ENCODE measurements at regions not wholly inside any gene's neighbourhood (a gene's known extent, or its start where the extent isn't known, plus 50 kb on each side); places are given as distances from the start of the nearest gene placed in this dataset.
A peak's percentile ranks its signal among the peaks of the same experiment; 100 is the strongest.
"Not testable (repeated sequence)": the region's sequence is repeated elsewhere in the genome, so short reads cannot be mapped to it uniquely, and the experiment has no call there.

DNA sequence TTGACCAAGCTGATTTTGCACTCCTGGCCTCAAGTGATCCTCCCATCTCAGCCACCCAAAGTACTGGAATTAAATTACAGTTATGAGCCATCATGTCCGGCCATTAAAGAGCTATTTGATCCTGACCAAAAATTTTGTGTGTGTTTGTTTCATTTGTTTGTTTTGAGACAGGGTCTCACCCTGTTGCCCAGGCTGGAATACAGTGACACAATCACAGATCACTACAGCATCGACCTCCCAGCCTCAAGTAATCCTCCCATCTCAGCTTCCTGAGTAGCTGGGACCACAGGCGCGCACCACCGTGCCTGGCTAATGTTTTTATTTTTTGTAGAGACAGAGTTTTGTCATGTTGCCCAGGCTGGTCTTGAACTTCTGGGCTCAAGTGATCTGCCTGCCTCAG lies 82.9 kb upstream of the RBPJ start:
- Histone ChIP-seq H3K4me1 (ENCODE audit: control insufficient read depth in 3 of 3, insufficient read depth in 3 of 3, low read length in 3 of 3) (peaks cover 8 to 14% (median 8%) of the 10 kb centered on the region in 3 donors), H3K27ac (ENCODE audit: low read depth, low read length) (peak overlapping the region; percentile 70), H3K4me3 (ENCODE audit: low read length in 3 of 3) (no peak overlapping the region), H3K9me3 (ENCODE audit: control insufficient read depth in 3 of 3, low read length in 3 of 3) (no peaks in the 10 kb centered on the region), H3K36me3 (ENCODE audit: control insufficient read depth in 3 of 3, insufficient read depth in 3 of 3, low read length in 3 of 3) (no peaks in the 10 kb centered on the region), H3K27me3 (ENCODE audit: control insufficient read depth in 3 of 3, insufficient read depth in 3 of 3, low read length in 3 of 3) (no peaks in the 10 kb centered on the region), H3K9ac (ENCODE audit: low read depth in 1 of 3, low read length in 3 of 3) (no peak overlapping the region)

DNA sequence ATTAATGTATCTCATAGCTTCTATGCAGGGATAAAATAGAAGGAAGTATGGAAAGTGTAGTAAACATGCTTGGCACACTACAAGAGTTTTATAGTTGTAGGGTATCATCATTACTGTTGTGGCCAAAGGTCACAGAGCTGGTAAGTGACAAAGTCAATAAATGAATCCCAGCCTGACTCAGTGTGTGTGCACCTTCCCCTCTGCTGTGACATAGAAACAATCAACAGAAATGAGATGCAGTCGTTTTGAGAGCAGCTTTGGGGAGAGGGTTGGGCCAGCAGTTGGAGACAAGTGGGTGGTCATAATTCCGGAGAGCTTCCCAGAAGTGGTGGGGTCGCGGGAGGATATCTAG lies 82.4 kb upstream of the RBPJ start:
- no peaks in the 10 kb centered on the region for H3K9me3 ChIP-seq (ENCODE audit: control insufficient read depth in 3 of 3, low read length in 3 of 3)
- peak overlapping the region; percentile 70 for H3K27ac ChIP-seq (ENCODE audit: low read depth, low read length)
- H3K9ac ChIP-seq (ENCODE audit: low read depth in 1 of 3, low read length in 3 of 3) = peak overlapping the region; percentile 1 to 71 (median 8)
- no peaks in the 10 kb centered on the region for H3K36me3 ChIP-seq (ENCODE audit: control insufficient read depth in 3 of 3, insufficient read depth in 3 of 3, low read length in 3 of 3)
- H3K4me1 ChIP-seq (ENCODE audit: control insufficient read depth in 3 of 3, insufficient read depth in 3 of 3, low read length in 3 of 3) = peaks cover 8 to 14% (median 8%) of the 10 kb centered on the region in 3 donors
- no peaks in the 10 kb centered on the region for H3K27me3 ChIP-seq (ENCODE audit: control insufficient read depth in 3 of 3, insufficient read depth in 3 of 3, low read length in 3 of 3)
- peak overlapping the region; percentile 20 to 52 (median 34) for H3K4me3 ChIP-seq (ENCODE audit: low read length in 3 of 3)

DNA sequence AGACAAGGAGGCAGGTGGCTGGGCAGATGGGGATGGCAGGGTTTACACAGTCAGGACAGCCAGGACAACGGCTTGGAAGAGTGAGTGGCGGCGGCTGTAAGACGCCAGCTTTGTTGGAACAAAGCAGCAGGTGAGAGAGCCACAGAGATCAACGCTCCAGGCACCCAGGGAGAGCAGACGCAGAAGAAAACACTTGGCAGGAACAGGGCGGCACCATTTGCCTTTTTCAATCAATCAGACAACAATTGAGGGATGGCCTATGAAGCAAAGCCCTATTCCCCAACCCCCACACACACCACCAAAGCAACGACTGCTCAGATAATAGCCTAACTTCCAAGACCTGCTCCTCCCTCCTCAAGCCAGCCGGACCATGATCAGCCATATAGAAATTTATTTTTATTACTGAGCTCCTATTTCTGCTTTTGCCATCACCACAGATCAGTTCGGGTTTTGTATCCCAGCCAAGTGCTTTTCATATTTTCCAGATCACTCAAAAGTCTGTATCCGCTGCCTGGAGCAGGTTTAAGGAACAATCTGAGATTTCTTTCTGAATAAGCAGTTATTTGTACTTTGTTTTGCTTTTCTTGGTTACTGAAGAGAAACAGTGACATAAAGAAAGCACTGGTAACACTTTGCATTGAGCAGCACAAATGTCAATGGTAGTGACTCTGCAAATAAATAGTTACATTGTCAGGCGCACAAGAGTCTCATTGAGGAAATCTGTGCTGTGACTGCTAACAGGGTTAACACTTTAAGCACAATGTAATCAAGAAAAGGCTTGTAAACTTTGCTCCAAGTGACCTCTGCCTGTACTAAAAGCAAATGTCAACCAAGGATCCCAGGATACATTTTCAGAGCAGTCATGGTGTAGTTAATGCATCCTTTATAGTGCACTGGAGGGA lies 81.8 kb upstream of the RBPJ start:
- H3K9me3 ChIP-seq (ENCODE audit: control insufficient read depth in 3 of 3, low read length in 3 of 3) = no peaks in the 10 kb centered on the region
- H3K27me3 ChIP-seq (ENCODE audit: control insufficient read depth in 3 of 3, insufficient read depth in 3 of 3, low read length in 3 of 3) = no peaks in the 10 kb centered on the region
- H3K27ac ChIP-seq (ENCODE audit: low read depth, low read length) = peak overlapping the region; percentile 70
- H3K9ac ChIP-seq (ENCODE audit: low read depth in 1 of 3, low read length in 3 of 3) = peak overlapping the region; percentile 1 to 71 (median 8)
- peaks cover 8 to 14% (median 8%) of the 10 kb centered on the region in 3 donors for H3K4me1 ChIP-seq (ENCODE audit: control insufficient read depth in 3 of 3, insufficient read depth in 3 of 3, low read length in 3 of 3)
- no peaks in the 10 kb centered on the region for H3K36me3 ChIP-seq (ENCODE audit: control insufficient read depth in 3 of 3, insufficient read depth in 3 of 3, low read length in 3 of 3)
- peak overlapping the region; percentile 20 to 52 (median 34) for H3K4me3 ChIP-seq (ENCODE audit: low read length in 3 of 3)

DNA sequence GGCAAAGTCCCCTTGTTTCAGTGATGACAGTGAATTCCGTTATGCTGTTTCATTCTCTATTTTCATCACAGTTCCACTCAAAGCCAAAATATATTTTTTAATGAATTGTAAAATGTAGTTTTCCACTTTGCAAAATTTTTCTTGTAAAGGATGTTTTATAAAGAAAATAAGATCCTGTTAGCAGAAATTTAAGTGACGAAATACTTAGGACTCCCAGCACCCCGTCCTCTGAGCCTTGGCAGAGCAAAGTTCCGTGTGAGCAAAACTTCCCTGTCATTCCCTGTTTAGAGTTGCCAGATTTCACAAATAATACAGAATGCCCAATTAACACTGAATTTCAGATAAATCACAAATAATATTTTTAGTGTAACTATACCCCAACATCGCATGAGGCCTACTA lies 81.0 kb upstream of the RBPJ start:
- Histone ChIP-seq H3K4me1 (ENCODE audit: control insufficient read depth in 3 of 3, insufficient read depth in 3 of 3, low read length in 3 of 3) (peaks cover 8 to 14% (median 8%) of the 10 kb centered on the region in 3 donors), H3K27ac (ENCODE audit: low read depth, low read length) (peak overlapping the region; percentile 70), H3K27me3 (ENCODE audit: control insufficient read depth in 3 of 3, insufficient read depth in 3 of 3, low read length in 3 of 3) (no peaks in the 10 kb centered on the region), H3K4me3 (ENCODE audit: low read length in 3 of 3) (no peak overlapping the region), H3K36me3 (ENCODE audit: control insufficient read depth in 3 of 3, insufficient read depth in 3 of 3, low read length in 3 of 3) (no peaks in the 10 kb centered on the region), H3K9me3 (ENCODE audit: control insufficient read depth in 3 of 3, low read length in 3 of 3) (no peaks in the 10 kb centered on the region), H3K9ac (ENCODE audit: low read depth in 1 of 3, low read length in 3 of 3) (no peak overlapping the region)

DNA sequence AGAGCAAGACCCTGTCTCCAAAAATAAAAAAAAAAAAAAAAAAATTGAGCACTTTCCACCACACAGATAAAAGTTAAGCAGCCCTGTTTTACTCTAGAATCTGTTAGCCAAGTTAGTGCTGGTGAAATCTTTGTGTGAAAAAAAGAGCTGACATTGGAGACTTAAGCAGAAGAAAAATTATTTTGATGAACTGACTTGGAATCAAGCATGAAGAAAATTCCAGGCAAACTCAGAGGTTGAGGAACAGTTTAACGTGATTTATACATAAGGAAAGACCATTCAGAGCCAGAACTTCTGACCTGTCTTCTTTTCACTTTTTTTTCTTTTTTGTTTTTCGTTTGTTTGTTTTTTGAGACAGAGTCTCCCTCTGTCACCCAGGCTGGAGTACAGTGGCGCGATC lies 79.6 kb upstream of the RBPJ start:
- no peak overlapping the region for H3K4me3 ChIP-seq (ENCODE audit: low read length in 3 of 3)
- H3K4me1 ChIP-seq (ENCODE audit: control insufficient read depth in 3 of 3, insufficient read depth in 3 of 3, low read length in 3 of 3) = peaks cover 8 to 14% (median 8%) of the 10 kb centered on the region in 3 donors
- H3K9ac ChIP-seq (ENCODE audit: low read depth in 1 of 3, low read length in 3 of 3) = no peak overlapping the region
- no peaks in the 10 kb centered on the region for H3K9me3 ChIP-seq (ENCODE audit: control insufficient read depth in 3 of 3, low read length in 3 of 3)
- H3K27ac ChIP-seq (ENCODE audit: low read depth, low read length) = no peak overlapping the region
- H3K27me3 ChIP-seq (ENCODE audit: control insufficient read depth in 3 of 3, insufficient read depth in 3 of 3, low read length in 3 of 3) = no peaks in the 10 kb centered on the region
- H3K36me3 ChIP-seq (ENCODE audit: control insufficient read depth in 3 of 3, insufficient read depth in 3 of 3, low read length in 3 of 3) = no peaks in the 10 kb centered on the region

DNA sequence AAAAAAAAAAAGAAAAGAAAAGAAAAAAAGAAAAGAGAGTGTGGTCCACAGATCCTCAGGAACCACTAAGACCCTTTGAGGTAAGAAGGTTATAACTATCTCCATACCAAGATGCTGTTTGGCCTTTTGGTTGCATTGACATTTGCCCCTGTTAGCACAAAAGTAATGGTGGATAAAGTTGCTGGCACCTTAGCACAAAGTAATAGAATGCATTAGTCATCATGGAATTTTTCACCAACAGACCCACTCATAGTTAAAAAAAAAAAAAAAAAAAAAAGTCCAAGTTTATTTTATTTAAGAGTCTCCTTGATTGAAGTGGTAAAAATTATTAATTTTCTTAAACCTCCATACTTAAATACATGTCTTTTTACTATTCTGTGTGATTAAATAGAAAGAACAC lies 78.4 kb upstream of the RBPJ start:
- no peak overlapping the region for H3K27ac ChIP-seq (ENCODE audit: low read depth, low read length)
- no peak overlapping the region for H3K4me3 ChIP-seq (ENCODE audit: low read length in 3 of 3)
- H3K9me3 ChIP-seq (ENCODE audit: control insufficient read depth in 3 of 3, low read length in 3 of 3) = no peaks in the 10 kb centered on the region
- H3K9ac ChIP-seq (ENCODE audit: low read depth in 1 of 3, low read length in 3 of 3) = no peak overlapping the region
- H3K36me3 ChIP-seq (ENCODE audit: control insufficient read depth in 3 of 3, insufficient read depth in 3 of 3, low read length in 3 of 3) = no peaks in the 10 kb centered on the region
- peaks cover 8 to 14% (median 8%) of the 10 kb centered on the region in 3 donors for H3K4me1 ChIP-seq (ENCODE audit: control insufficient read depth in 3 of 3, insufficient read depth in 3 of 3, low read length in 3 of 3)
- H3K27me3 ChIP-seq (ENCODE audit: control insufficient read depth in 3 of 3, insufficient read depth in 3 of 3, low read length in 3 of 3) = no peaks in the 10 kb centered on the region

DNA sequence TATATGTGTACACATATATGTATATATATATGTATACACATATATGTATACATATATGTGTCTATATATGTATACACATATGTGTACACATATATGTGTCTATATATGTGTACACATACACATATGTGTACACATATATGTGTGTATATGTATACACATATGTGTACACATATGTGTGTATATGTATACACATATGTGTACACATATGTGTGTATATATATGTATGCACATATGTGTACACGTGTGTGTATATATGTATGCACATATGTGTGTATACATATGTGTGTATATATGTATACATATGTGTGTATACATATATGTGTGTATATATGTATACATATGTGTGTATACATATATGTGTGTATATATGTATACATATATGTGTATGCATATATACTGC lies 76.7 kb upstream of the RBPJ start:
- H3K9ac ChIP-seq (ENCODE audit: low read depth in 1 of 3, low read length in 3 of 3); H3K9me3 ChIP-seq (ENCODE audit: control insufficient read depth in 3 of 3, low read length in 3 of 3); H3K4me3 ChIP-seq (ENCODE audit: low read length in 3 of 3); H3K27ac ChIP-seq (ENCODE audit: low read depth, low read length); H3K36me3 ChIP-seq (ENCODE audit: control insufficient read depth in 3 of 3, insufficient read depth in 3 of 3, low read length in 3 of 3); H3K4me1 ChIP-seq (ENCODE audit: control insufficient read depth in 3 of 3, insufficient read depth in 3 of 3, low read length in 3 of 3); H3K27me3 ChIP-seq (ENCODE audit: control insufficient read depth in 3 of 3, insufficient read depth in 3 of 3, low read length in 3 of 3): not testable (repeated sequence)

DNA sequence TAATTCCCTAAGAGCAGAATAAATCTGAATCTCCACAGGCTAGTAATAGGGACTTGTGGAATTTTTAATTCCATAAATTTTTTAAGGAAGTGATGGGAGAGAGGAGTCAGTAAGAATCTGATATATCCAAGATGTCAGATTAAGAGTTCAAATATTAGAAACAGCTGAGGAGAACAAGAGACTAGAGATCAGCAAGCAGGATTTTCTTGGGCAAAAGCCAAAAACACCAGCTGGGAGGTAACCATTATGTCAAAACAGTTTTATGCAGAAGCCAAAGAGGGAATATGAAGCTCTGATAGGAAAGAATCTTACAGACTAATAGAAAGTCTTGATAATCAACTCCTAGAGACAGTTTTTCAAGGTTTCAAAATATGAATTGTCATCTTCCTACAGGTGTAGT lies 72.2 kb upstream of the RBPJ start:
- no peaks in the 10 kb centered on the region for H3K27me3 ChIP-seq (ENCODE audit: control insufficient read depth in 3 of 3, insufficient read depth in 3 of 3, low read length in 3 of 3)
- no peaks in the 10 kb centered on the region for H3K9me3 ChIP-seq (ENCODE audit: control insufficient read depth in 3 of 3, low read length in 3 of 3)
- no peak overlapping the region for H3K4me3 ChIP-seq (ENCODE audit: low read length in 3 of 3)
- H3K36me3 ChIP-seq (ENCODE audit: control insufficient read depth in 3 of 3, insufficient read depth in 3 of 3, low read length in 3 of 3) = no peaks in the 10 kb centered on the region
- no peak overlapping the region for H3K9ac ChIP-seq (ENCODE audit: low read depth in 1 of 3, low read length in 3 of 3)
- H3K4me1 ChIP-seq (ENCODE audit: control insufficient read depth in 3 of 3, insufficient read depth in 3 of 3, low read length in 3 of 3) = no peaks in the 10 kb centered on the region
- H3K27ac ChIP-seq (ENCODE audit: low read depth, low read length) = no peak overlapping the region

DNA sequence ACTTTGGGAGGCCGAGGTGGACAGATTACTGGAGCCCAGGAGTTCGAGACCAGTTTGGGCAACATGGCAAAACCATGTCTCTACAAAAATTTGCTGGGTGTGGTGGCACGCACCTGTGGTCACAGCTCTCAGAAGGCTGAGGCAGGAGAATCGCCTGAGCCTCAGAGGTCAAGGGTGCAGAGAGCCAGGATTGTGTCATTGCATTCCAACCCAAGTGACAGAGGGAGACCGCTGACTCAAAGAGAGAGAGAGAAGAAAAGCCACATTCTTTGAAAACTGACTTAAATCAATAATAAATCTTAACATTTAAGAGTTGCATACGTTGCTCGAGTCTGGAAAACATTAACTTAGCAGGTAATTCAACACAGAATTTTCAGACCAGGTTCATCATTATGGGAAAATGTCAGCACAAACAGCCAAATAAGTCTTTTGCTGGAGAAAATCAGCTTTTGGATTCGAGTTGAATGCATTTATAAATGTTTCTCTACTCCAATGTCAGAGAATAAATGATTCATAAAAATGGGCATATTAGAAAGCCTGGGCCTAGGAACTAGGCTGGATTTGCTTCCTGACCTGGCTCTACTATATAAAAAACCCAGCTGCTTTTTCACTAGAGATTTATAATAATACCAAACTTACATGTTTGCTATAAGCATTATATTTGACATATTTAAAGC lies 68.3 kb upstream of the RBPJ start:
- Histone ChIP-seq H3K9ac (ENCODE audit: low read depth in 1 of 3, low read length in 3 of 3) (no peak overlapping the region), H3K9me3 (ENCODE audit: control insufficient read depth in 3 of 3, low read length in 3 of 3) (no peaks in the 10 kb centered on the region), H3K27ac (ENCODE audit: low read depth, low read length) (no peak overlapping the region)

DNA sequence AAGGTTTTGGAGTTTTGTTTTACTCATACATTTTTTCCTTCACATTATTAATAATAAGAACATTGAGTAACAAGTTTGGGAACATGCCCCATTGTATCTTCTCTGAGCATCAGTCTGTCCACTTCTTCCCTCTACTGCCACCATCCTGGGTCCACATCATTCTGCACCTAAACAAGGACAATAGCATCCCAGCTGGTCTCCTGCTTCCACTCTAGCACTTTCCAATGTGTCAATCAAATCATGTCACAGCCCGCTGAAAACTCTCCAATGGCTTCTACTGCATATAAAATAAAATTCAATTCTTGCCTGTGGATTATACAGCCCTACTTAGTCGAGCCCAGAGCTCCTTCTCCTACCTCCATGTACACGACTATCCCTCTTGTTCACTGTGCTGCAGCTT lies 66.8 kb upstream of the RBPJ start:
- Histone ChIP-seq H3K27ac (ENCODE audit: low read depth, low read length) (no peak overlapping the region), H3K36me3 (ENCODE audit: control insufficient read depth in 3 of 3, insufficient read depth in 3 of 3, low read length in 3 of 3) (no peaks in the 10 kb centered on the region), H3K9me3 (ENCODE audit: control insufficient read depth in 3 of 3, low read length in 3 of 3) (no peaks in the 10 kb centered on the region), H3K4me1 (ENCODE audit: control insufficient read depth in 3 of 3, insufficient read depth in 3 of 3, low read length in 3 of 3) (no peaks in the 10 kb centered on the region), H3K27me3 (ENCODE audit: control insufficient read depth in 3 of 3, insufficient read depth in 3 of 3, low read length in 3 of 3) (no peaks in the 10 kb centered on the region), H3K9ac (ENCODE audit: low read depth in 1 of 3, low read length in 3 of 3) (no peak overlapping the region), H3K4me3 (ENCODE audit: low read length in 3 of 3) (no peak overlapping the region)

More for the DNA sequence above, 68.3 kb upstream of the RBPJ start:
- H3K27me3 ChIP-seq (ENCODE audit: control insufficient read depth in 3 of 3, insufficient read depth in 3 of 3, low read length in 3 of 3) = no peaks in the 10 kb centered on the region
- H3K4me1 ChIP-seq (ENCODE audit: control insufficient read depth in 3 of 3, insufficient read depth in 3 of 3, low read length in 3 of 3) = no peaks in the 10 kb centered on the region
- H3K4me3 ChIP-seq (ENCODE audit: low read length in 3 of 3) = no peak overlapping the region
- H3K36me3 ChIP-seq (ENCODE audit: control insufficient read depth in 3 of 3, insufficient read depth in 3 of 3, low read length in 3 of 3) = no peaks in the 10 kb centered on the region
